Right lung (tissue), 2 donors: ENCODE measurements at regions not wholly inside any gene's neighbourhood (a gene's known extent, or its start where the extent isn't known, plus 50 kb on each side); places are given as distances from the start of the nearest gene placed in this dataset.
A peak's percentile ranks its signal among the peaks of the same experiment; 100 is the strongest.
"Not testable (repeated sequence)": the region's sequence is repeated elsewhere in the genome, so short reads cannot be mapped to it uniquely, and the experiment has no call there.

Experiments used
- DNase-seq, 2 donors: peaks; one replicate each; pipeline ENCODE4 v3.0.0-alpha.2; 2013

GRCh38 chrX:101823236-101823635 lies 108.6 kb downstream of the ZMAT1 start:
- DNase-seq, result no peak

DNA sequence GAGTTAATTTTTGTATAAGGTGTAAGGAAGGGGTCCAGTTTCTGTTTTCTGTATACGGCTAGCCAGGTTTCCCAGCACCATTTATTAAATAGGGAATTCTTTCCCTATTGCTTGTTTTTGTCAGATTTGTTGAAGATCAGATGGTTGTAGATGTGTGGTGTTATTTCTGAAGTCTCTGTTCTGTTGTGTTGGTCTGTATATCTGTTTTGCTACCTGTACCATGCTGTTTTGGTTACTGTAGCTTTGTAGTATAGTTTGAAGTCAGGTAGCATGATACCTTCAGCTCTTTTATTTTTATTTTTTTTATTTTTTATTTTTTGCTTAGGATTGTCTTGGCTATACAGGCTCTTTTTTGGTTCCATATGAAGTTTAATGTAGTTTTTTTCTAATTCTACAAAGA lies 114.1 kb downstream of the ZMAT1 start:
- DNase-seq, result not testable (repeated sequence)

DNA sequence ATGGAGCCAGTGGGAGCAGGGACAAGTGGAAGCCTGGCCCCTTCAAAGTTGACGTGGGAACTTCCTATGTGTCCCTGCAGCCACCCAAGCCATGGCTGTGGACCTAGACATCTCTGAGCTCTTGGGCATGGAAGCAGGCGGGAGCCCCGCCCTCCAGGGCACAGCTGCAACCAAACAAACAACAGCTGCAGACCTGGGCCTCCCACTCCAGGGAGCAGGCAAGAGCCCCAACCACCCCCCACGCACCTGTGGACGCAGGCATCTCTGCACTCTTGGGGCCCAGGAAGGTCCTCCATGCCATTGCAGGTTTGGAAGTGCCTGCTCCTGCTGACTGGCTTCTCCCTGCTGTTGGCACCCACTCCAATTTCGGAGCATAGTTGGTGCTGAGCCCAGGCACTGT lies 118.6 kb downstream of the ZMAT1 start:
- no peak for DNase-seq

DNA sequence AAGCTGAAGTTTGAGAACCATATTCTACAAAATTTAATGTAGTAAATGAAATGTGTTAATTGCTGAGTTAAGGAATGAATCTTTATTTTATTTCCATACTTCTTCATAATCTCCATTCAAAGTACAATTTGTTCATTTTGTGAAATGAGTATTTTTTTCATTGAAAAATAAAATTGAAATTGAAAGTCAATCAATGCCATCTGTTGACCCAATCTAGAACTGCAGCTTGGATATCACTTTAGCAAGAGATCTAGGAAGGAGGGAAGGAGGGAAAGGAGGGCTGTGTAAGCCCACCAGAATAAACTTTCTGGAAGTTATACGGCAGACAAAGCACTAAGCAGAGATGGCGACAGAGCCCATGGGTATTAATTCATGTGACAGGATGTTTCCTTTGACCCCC lies 128.4 kb downstream of the ZMAT1 start:
- DNase-seq, result peak in 1 of 2 donors; percentile 8

DNA sequence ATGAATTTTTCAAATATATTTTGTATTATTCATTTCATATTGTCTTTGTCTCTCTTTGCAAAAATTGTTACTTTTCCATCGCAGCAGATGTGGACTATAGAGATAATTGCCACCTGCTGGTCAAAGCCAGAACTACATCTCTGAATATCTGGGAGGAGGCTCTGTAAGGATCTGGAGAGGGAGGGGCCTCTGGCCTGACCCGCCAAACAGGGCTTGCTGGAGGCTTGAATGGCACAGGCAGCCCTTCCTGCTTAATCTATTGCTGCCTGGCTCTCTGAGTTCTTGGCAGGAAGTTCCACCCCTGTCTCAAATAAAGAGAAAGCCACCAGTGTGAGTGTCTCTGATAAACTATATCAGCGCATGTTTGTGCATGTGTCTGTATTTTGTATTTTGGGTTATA lies 132.4 kb downstream of the ZMAT1 start:
- peak; percentile 79 to 87 for DNase-seq

GRCh38 chrX:101787934-101788333 lies 128.3 kb upstream of the ARMCX2 start:
- no peak for DNase-seq

GRCh38 chrX:101785142-101785541 lies 125.5 kb upstream of the ARMCX2 start:
- no peak for DNase-seq

DNA sequence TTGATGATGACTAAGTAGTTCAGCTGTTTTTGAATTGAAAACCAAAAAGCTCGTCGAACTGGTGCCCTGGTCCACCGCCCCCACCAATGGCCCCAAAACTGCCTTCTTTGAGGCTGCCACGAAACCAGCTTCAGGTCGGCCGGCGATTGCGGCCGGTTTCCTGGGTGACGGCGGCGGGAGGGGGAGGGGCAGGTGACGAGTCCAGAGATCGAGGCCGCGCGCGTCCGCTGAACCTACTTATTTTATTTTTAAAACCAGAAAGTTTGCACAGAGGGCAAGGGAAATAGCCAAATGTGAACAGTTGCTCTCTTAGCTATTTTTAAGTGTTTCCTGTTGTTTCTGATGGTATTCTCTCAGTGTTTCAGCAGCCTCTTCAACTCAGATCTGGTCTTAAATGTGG lies 120.8 kb upstream of the ARMCX2 start:
- not testable (repeated sequence) for DNase-seq

GRCh38 chrX:101774340-101774739 lies 114.7 kb upstream of the ARMCX2 start:
- DNase-seq, result no peak

DNA sequence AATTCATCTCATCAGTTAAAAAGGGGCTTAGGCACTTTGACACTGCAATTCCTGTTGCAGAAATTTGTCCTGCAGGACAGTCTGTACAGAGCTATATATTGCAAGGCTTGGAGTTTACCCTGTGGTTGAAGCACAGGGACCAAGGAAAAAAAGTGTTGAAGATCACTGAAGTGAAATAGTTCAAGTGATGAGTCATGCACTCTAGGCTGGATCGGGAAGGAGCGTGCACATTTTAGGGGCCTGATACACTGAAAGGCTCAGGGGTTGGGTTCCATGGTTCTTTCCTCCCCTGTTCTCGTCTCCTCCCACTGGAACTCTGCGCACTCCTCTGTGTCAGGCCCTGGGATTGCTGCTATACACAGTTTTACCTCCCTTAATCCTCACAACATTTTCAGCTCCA lies 104.9 kb upstream of the ARMCX2 start:
- no peak for DNase-seq

- peak; percentile 15 to 31 for DNase-seq
Measured at GRCh38 chrX:101759000-101759399, 99.3 kb upstream of the ARMCX2 start.

- DNase-seq, result no peak
Measured at GRCh38 chrX:101750744-101751143, 91.1 kb upstream of the ARMCX2 start.

DNA sequence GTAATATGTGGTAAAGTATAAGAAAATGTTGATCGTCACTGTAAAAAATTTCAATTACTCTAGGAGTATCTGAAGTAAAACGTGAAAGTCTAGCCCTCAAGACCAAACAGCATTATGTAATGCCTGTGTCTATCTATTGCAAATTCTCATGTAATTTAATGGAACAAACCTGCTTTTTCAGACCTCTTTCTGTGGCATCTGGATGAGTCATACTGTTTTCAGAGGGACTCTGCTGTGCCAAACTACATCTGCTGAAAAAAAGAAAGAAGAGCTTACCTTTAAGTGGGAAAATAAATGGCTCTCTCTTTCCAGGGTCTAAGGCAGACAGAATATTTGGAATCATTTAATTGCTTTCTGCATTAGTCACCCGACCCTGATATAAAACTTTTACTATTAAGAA lies 89.8 kb upstream of the ARMCX2 start:
- no peak for DNase-seq

DNA sequence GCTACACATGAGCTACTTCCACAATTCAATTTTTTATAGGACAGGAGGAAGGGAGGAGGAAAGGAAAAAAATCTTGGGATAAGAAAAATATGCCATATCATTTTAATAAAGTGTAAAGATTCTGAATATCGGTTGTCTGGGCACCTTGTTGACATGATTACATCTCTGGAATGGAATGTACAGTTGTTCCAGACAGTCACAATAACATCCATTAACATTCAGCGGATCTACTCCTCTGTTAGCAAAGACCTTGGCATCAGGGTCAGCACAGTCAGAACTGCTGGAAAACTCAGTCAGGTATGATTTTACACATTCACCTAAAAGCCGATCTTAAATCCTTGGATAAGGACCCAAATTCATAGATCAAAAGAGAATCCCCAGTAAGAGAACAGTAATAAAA lies 85.4 kb upstream of the ARMCX2 start:
- DNase-seq, result no peak

DNA sequence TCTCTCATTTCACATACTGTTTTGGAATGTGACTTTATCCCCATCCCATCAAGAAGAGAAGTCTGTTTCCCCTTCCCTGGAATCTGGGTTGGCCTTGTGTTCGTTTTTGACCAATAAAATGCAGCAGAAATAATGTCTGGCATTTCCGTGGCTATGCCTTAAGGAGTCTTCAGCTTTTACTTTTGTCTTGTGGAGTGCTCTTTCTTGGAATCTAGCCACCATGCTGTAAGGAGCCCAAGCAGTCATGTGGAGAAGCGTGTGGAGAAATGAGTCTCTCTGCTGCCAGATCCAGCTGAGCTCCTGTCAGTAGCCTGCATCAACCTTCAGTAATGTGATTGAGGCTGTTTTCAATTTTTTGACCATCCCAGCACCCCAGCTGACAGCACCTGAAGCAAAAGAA lies 84.4 kb upstream of the ARMCX2 start:
- no peak for DNase-seq

DNA sequence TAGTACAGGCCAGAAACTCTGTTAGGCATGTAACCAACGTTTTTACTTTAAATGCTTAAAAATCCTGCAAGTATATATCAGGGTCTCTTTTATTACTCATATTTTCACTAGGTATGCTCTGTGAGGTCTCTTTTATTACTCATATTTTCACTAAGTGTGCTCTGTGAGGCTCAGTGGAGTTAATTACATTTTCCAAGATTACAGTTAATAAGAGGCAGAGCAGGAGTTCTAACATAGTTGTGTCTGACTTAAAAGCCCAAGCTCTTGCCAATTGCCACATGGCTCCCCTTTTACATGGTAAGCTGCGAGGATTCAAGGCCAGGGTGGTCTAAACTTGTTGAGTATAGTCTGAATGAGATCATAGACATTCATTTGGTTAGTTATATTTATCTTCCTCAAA lies 81.0 kb upstream of the ARMCX2 start:
- no peak for DNase-seq

DNA sequence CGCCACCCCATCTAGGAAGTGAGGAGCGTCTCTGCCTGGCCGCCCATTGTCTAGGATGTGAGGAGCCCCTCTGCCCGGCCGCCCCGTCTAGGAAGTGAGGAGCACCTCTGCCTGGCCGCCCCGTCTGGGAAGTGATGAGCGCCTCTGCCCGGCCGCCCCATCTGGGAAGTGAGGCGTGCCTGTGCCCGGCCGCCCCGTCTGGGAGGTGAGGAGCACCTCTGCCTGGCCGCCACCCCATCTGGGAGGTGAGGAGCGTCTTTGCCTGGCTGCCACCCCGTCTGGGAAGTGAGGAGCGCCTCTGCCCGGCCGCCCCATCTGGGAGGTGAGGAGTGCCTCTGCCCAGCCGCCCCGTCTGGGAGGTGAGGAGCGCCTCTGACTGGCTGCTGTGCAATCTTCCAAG lies 79.2 kb upstream of the ARMCX2 start:
- DNase-seq, result not testable (repeated sequence)

- DNase-seq, result not testable (repeated sequence)
Measured at GRCh38 chrX:101738411-101738810, 78.8 kb upstream of the ARMCX2 start.

DNA sequence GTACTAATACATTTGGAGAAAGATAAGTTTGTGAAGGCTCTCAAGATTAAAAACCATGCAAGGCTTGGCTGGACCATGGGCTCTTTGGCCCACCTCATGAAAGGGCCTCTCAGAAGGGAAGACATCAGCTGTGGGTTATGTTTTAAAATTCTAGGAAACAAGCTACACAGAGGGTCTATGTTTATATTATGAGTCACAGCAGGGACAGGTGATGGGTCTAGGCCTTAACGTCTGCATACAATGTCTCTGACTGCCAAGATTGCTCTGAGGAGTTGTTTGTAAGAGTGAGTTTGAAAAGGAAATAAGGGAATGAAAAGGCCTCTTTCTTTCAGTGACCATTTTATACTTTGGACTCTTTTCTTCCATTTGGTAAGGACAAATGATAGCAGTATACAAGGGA lies 77.0 kb upstream of the ARMCX2 start:
- DNase-seq, result no peak

GRCh38 chrX:101732870-101733269 lies 73.2 kb upstream of the ARMCX2 start:
- no peak for DNase-seq

- DNase-seq, result no peak
Measured at GRCh38 chrX:101729986-101730385, 70.3 kb upstream of the ARMCX2 start.
